Stimulated activated CD4-positive, alpha-beta T cell treated with anti-CD3 and anti-CD28 coated beads, Interleukin-15, amount 100 ng/mL, for 24 hours (primary cell): ENCODE measurements at regions not wholly inside any gene's neighbourhood (a gene's known extent, or its start where the extent isn't known, plus 50 kb on each side); places are given as distances from the start of the nearest gene placed in this dataset.
"Not testable (repeated sequence)": the region's sequence is repeated elsewhere in the genome, so short reads cannot be mapped to it uniquely, and the experiment has no call there.

Source experiments
- DNase-seq: peaks from one replicate; pipeline ENCODE4 v3.0.0-alpha.2; 2020

- no peak for DNase-seq
These were observed 155.0 kb upstream of the SRD5A2 start for GRCh38 chr2:31735716-31736115.

- no peak for DNase-seq
These were observed 148.8 kb upstream of the SRD5A2 start for GRCh38 chr2:31729442-31730092.

DNA sequence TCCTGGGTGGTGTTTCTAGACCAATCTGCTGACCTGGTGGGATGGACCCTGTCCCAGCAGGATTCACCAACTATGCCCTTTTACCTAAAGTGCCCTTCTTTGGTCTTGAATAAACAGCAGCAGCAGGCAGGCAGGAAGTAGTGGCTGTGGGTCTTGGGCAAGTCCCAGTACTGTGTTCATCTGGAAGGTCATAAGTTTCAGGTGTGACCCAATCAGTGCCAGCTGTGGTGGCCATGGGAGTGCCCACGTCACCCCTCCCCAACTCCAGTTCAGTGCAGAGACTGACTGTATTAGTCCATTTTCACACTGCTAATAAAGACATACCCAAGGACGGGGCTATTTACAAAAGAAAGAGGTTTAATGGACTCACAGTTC, 148.3 kb upstream of the SRD5A2 start:
- DNase-seq = no peak

DNA sequence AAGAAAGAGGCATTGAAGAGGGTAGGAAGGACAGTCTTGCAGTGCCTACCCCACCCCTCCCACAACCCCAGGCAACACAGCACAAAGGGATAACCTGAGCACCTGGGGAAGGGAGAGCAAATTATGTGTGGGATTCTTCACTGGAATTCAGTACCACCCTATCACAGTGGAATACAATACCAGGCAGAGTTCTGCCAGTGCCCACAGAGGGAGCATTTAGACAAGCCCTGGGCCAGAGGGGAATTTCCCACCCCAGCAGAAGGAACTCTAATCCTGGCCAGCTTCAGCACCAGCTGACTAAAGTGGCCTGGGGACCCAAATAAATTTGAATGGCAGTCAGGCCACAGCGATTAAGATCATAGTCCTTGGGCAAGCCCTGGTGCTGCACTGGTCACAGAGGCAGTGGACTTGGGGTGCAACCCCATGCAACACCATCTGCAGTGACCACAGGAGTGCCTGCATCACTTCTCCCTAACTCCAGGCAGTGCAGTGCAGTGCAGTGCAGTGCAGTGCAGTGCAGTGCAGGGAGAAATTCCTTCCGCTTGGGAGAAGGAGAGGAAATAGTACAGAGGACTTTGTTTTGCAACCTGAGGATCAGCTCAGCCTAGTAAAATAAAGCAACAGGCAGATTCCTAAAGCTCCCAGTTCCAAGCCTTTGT, 147.8 kb upstream of the SRD5A2 start:
- no peak for DNase-seq

- DNase-seq = no peak
These were observed 145.7 kb upstream of the SRD5A2 start for GRCh38 chr2:31726457-31726856.

DNA sequence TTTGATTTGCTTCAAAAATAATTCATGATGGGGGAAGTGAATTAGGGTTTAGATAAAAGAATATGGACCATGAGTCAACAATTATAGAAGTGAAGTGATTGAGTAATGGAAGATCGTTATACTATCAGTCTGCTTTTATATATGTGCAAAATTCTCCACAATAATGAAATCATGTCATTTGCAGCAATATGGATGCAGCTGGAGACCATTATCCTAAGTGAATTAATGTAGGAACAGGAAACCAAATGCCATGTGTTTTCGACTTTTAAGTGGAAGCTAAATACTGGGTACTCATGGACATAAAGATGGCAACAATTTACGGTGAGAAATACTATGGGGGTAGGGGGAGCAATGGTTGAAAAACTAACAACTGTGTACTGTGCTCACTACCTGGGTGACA, 144.7 kb upstream of the SRD5A2 start:
- DNase-seq = no peak

GRCh38 chr2:31711737-31712136, 131.0 kb upstream of the SRD5A2 start:
- no peak for DNase-seq

GRCh38 chr2:31710121-31710520, 129.4 kb upstream of the SRD5A2 start:
- DNase-seq = no peak

GRCh38 chr2:31707992-31708391, 127.3 kb upstream of the SRD5A2 start:
- no peak for DNase-seq

- no peak for DNase-seq
These were observed 123.9 kb upstream of the SRD5A2 start for GRCh38 chr2:31704561-31705212.

GRCh38 chr2:31703253-31703652, 122.5 kb upstream of the SRD5A2 start:
- no peak for DNase-seq

GRCh38 chr2:31698722-31699121, 118.0 kb upstream of the SRD5A2 start:
- DNase-seq = no peak

GRCh38 chr2:31696068-31696467, 115.3 kb upstream of the SRD5A2 start:
- DNase-seq = no peak

GRCh38 chr2:31694444-31694843, 113.7 kb upstream of the SRD5A2 start:
- no peak for DNase-seq

DNA sequence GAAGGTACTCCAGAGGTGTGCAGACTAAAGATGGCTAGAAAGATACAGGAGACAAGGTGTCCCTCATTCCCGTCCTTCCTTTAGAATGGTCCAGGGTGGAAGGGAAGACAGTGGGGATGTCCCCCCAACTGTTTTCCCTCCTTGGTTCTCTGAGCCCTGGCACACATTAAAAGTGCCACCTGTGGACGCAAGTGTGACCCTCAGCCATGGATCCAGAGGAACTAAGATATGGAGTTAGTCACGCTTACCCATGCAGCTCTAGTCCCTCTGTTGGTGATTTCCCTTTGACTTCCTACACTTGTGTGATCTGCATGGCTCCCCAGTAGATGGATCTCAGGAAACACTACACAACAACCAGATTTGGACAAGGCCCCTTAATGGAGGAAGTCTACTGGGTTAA, 113.1 kb upstream of the SRD5A2 start:
- no peak for DNase-seq

DNA sequence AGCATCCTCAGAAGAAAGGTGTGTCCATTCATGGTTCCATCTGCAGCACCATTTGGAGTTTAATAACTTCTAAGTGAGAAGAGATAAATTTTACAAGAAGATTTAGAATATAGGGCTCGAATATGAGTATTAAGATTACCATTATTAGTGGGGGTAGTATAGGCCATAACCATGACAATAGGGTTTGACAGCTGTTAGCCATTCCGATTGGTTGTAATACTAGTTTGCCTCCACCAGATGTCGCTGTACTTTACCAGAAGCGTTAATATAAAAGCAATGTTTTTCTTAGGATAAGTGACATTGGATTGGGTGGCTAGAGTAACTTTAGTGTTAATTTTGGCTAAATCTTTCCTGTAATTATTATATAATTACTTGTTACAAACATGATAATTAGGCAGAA, 107.5 kb upstream of the SRD5A2 start:
- peak; percentile 5 for DNase-seq

GRCh38 chr2:31683506-31683905, 102.8 kb upstream of the SRD5A2 start:
- not testable (repeated sequence) for DNase-seq

DNA sequence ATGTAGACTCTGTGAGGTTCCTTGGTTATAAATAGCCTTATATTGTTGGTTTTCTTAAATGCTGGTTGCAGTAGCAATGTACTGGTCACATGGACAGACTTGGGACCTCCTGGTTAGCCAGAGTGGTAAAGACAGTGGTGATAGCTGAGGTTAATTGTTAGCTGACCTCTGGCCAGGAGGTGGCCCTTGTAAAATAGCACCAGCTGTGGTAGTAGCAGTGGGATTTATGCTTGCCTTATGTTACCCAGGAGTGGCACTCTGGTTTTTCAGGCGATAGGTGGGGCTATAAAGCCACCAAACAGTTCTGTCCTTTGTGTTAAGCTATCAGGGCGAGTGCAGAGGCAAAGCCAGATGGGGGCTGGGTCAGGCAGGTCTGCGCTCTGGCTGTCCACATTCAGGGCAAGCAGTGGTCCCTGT, 94.8 kb upstream of the SRD5A2 start:
- DNase-seq = no peak

DNA sequence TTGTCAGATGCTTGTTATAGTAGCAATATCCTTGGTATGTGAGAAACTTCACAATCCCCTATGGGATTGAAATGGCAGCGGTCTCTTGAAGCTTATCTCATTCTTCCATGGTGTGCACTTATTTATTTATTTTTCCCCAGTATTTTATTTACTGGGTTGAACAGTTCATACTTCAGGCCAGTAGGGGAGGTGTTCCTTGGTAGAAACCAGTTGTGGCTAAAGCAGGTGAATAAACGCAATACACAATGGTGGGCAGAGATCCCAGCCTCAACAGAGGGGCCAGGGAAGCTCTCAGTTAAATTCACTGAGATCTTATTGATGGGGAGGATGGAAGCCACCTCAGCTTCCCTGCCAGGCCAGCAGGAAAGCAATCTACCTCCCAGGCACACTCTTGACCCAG, 93.7 kb upstream of the SRD5A2 start:
- no peak for DNase-seq

- no peak for DNase-seq
These were observed 86.1 kb upstream of the SRD5A2 start for GRCh38 chr2:31666878-31667277.

DNA sequence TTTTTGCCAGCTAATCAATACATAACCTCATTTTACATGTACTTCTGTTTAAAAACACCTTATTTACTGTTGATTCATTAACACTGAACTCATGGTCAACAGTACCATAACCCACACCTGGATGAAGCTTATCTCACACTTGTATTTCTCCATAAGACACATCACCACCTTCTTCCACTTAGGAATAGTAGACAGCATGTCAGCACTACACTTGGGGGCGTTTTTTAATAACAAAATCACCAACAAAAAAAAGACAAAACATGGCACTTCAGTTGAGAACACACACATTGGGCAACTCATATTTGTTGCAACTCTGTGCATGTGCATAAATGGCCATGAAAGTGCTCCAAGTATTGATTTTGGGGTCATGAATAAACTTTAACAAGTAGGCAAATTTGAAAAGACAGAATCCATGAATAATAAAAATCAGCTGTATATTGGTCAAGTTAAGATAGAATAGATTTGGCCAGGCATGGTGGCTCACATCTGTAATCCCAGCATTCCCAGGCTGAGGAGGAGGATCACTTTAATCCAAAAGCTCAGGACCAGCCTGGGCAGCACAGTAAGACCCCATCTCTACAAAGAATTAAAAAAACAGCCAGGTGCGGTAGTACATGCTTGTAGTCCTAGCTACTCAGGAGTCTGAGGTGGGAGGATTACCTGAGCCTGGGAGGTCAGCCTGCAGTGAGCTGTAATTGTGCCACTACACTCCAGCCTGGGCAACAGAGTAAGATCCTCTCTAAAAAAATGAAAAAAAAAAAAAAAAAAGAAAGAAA, 84.4 kb upstream of the SRD5A2 start:
- no peak for DNase-seq

DNA sequence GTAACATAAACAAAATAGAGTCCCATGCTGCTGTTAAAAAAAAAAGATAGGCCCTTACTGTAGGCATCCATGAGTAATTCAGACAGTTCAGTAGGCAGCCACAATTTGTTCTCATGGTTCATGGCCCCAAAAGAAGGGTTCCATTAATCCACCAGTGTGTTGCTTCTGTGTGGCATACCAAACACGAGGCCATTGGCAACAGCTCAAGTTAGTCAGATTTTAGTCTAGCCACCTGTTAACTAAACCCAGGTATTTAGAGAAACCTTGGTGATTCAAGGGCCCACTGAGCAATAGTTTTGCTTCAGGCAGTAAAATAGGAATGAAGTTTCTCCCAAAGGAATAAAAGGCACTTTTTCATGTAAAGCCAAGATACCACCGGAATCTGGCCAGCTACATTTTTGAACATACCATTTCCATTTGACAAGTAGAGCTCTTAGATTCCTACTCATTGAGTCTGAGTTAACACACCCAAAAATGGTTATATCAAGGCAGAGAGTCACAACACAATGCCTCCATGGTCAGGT, 80.1 kb upstream of the SRD5A2 start:
- DNase-seq = no peak

DNA sequence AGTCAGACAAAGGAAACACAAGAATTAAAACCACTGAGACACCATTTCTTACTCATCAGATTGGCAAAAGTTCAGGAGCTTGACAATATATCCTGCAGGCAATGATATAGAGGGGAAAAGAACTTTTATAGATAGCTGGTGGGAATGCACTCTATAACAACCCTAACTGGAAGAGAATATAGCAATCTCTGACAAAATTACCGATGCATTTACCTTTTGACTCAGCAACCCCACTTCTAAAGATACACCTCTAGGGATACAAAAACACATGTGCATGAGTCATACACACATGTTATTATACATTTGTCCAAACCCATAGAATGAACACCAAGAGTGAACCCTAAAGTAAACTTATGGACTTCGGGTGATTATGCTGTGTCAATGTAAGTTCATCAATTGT, 79.4 kb upstream of the SRD5A2 start:
- DNase-seq = no peak

DNA sequence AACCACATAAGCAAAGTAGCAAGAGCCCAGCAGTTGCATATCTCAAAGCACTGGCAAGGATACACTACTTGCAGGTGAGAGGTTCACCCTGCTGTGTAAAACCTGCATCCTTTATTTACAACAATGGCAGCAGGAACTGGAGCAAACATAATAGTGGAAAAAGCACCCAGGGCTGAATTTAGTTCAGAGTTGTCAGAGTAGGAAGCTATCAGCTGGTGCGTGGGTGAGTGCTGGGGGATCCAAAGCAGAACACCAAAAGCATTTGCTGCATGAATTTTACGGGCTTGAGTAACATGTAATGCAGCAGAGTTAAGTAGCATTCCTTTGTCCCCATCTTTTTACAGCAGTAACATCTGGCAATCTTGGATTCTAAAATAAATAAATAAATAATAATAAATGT, 73.5 kb upstream of the SRD5A2 start:
- DNase-seq = no peak
